GM23248 (cell line): ENCODE measurements at regions not wholly inside any gene's neighbourhood (a gene's known extent, or its start where the extent isn't known, plus 50 kb on each side); places are given as distances from the start of the nearest gene placed in this dataset.

Experiments used
- EZH2 ChIP-seq: fragments of 200-600 bp; sonication (generic); IDR thresholded peaks from 2 replicates; pipeline ENCODE4 v1.6.1; 2018; ENCODE audit warnings: antibody characterized with exemption, mild to moderate bottlenecking; ENCODE audit not compliant: insufficient read depth, poor library complexity, severe bottlenecking
- EZH2phosphoT487 ChIP-seq: fragments of 200-600 bp; sonication (generic); IDR thresholded peaks from 2 replicates; pipeline ENCODE4 v1.6.1; 2018; ENCODE audit warnings: antibody characterized with exemption, moderate library complexity, mild to moderate bottlenecking, low read depth; ENCODE audit not compliant: insufficient read depth

DNA sequence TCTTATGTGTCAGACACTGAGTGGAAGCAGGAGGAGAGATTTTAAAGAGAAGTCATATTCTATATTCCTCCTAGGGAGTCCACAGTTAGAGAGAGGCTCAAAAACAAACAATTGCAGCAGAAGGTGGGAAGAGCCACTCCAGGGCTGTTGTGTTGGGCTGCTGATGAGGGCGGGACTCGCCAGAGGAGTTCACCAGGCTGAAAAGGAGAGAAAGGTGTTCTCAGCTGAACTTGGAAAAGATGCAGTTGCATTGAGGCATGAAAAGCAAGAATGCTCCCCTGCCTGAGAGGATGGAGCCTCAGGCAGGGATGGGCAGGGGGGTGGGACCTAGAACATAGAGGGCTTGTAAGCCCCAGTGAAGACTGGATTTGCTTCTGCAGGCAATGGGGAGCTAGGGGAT, 324.2 kb downstream of the CXCL12 start:
- TF ChIP-seq EZH2 (no peak), EZH2phosphoT487 (no peak)
